Heart right ventricle (tissue), 16 donors: ENCODE measurements at regions not wholly inside any gene's neighbourhood (a gene's known extent, or its start where the extent isn't known, plus 50 kb on each side); places are given as distances from the start of the nearest gene placed in this dataset.

Source experiments
- ATAC-seq, 8 donors: fragments of 200-7000 bp; cut with Tn5 transposase; one replicate each; pipeline ENCODE4 v1.9.1; 2020; ENCODE audit warnings: mild to moderate bottlenecking in 8 of 8, moderate library complexity in 8 of 8, moderate number of reproducible peaks in 1 of 8
- DNase-seq, 2 donors: peaks; one replicate each; pipeline ENCODE4 v3.0.0-alpha.2; 2020
- H3K27ac ChIP-seq, 10 donors: fragments of 200-600 bp; sonication (generic) in 2 of 10; one replicate each; pipeline versions ENCODE4 v1.5.0 to v1.8.0; 2020 to 2022; ENCODE audit warnings: mild to moderate bottlenecking in 3 of 10
- H3K27me3 ChIP-seq, 7 donors: fragments of 200-600 bp; one replicate each; pipeline ENCODE4 v1.8.0; 2021 to 2022; ENCODE audit warnings: mild to moderate bottlenecking in 2 of 7
- H3K36me3 ChIP-seq, 9 donors: fragments of 200-600 bp; sonication (generic) in 1 of 9; one replicate each; pipeline versions ENCODE4 v1.5.0 to v1.8.0; 2020 to 2022; ENCODE audit warnings: mild to moderate bottlenecking in 2 of 9
- H3K4me1 ChIP-seq, 9 donors: fragments of 200-600 bp; sonication (generic) in 1 of 9; one replicate each; pipeline versions ENCODE4 v1.5.0 to v1.8.0; 2020 to 2022; ENCODE audit warnings: mild to moderate bottlenecking in 4 of 9
- H3K4me3 ChIP-seq, 10 donors: fragments of 200-600 bp; sonication (generic) in 2 of 10; one replicate each; pipeline versions ENCODE4 v1.5.0 to v1.8.0; 2020 to 2022; ENCODE audit warnings: mild to moderate bottlenecking in 7 of 10, moderate library complexity in 2 of 10
- H3K9me3 ChIP-seq, 11 donors: fragments of 200-600 bp in 10 of 11; sonication (generic) in 2 of 11; one replicate each; pipeline versions ENCODE4 v1.5.0 to v1.8.0; 2013 to 2022; ENCODE audit warnings: mild to moderate bottlenecking in 2 of 11, control low read depth in 1 of 11, moderate library complexity in 1 of 11
- WGBS, 2 donors: extraction: QIAGEN DNeasy Blood & Tissue Kit; methylation state at CpG; one replicate each; pipeline ENCODE4 v1.1.7; 2013; ENCODE audit warnings: inconsistent platforms in 1 of 2; 5-methylcytosine and 5-hydroxymethylcytosine counted together
- intact Hi-C, 10 donors: fragments of 100-400 bp; cut with DNase I; formaldehyde crosslinking; loops; one replicate each; pipeline versions ENCODE4 v1.11.1 to v1.14.2; 2022
- TF ChIP-seq, protein P1 (sequence below), 9 donors: fragments of 200-600 bp; sonication (generic) in 2 of 9; IDR thresholded peaks; one replicate each; pipeline versions ENCODE4 v1.5.0 to v1.8.0; 2021 to 2022; ENCODE audit warnings: antibody characterized with exemption in 9 of 9, mild to moderate bottlenecking in 5 of 9, moderate library complexity in 1 of 9
- donor health status: Arrhythmogenic right ventricular cardiomyopathy.
- donor health status: ischemic (EF 13 %, LVEDD 7.1; RV severe dilation, severe dysfunction).
- donor health status: healthy with polysubstance abuse.
- donor health status: DM: no; HTN: yes; CAD: no.
- donor health status: DM: no; HTN: no; CAD: no.
- donor health status: ischemic (EF 25% LVEDD 6.9; RV normal size, moderate dysfunction).
- donor health status: ischemic (EF 25% LVEDD 5.7; RV mildly dilated, moderate dysfunction).
- donor health status: healthy.
- donor health status: DM: yes; HTN: yes; CAD: no.
- donor health status: Ischemic cardiomyopathy.
- donor health status: ischemic (EF 35%, LVEDD 5.7; RV mildly dilated, moderate dysfunction).
- donor health status: nonischemic (EF 11% LVEDD 7.7; RV severe dilation, severe dysfunction).
- donor health status: DM: yes; HTN: yes; CAD: no.
- donor health status: PGD.
- donor health status: ischemic (EF 29% LVEDD 5.4; RV normal size, mild dysfunction).
- donor health status: nonischemic (EF 23%, LVEDD 6.1; RV moderate dilation, normal function).

DNA sequence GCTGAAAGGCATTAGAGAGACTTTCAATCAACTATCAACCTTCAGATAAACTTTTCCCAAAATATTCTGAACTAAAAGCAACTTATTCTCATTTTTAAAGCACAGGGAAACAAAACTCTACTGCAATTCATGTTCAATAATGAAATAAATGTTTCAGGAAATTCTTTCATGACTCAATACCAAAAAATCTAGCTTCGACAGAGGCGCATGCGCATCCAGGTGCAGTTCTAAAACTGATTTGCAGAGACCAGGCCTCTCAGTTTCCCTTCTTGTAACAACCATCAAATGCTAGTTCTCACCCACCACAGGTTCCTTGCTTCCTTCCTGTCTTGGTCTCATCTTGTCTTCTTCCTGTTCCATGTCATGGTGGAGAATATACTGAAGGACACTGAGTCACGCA is 55.3 kb upstream of the NRBF2 start:
- peaks cover 0 to 8% (median 0%) of the 10 kb centered on the region in 7 donors for H3K27me3 ChIP-seq
- intact Hi-C loops, result no loop called here
- WGBS, 2 donors, result 91 to 92% methylated on average over 4 of the region's 4 CpGs
- H3K27ac ChIP-seq, result no peak overlapping the region
- DNase-seq (no peak), ATAC-seq (no peak)
- H3K36me3 ChIP-seq, result no peaks in the 10 kb centered on the region
- H3K4me3 ChIP-seq, result no peak overlapping the region
- TF ChIP-seq, protein P1, sequence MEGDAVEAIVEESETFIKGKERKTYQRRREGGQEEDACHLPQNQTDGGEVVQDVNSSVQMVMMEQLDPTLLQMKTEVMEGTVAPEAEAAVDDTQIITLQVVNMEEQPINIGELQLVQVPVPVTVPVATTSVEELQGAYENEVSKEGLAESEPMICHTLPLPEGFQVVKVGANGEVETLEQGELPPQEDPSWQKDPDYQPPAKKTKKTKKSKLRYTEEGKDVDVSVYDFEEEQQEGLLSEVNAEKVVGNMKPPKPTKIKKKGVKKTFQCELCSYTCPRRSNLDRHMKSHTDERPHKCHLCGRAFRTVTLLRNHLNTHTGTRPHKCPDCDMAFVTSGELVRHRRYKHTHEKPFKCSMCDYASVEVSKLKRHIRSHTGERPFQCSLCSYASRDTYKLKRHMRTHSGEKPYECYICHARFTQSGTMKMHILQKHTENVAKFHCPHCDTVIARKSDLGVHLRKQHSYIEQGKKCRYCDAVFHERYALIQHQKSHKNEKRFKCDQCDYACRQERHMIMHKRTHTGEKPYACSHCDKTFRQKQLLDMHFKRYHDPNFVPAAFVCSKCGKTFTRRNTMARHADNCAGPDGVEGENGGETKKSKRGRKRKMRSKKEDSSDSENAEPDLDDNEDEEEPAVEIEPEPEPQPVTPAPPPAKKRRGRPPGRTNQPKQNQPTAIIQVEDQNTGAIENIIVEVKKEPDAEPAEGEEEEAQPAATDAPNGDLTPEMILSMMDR (IDR thresholded peaks at IDR 0.05), result no peak
- no peaks in the 10 kb centered on the region for H3K9me3 ChIP-seq
- H3K4me1 ChIP-seq, result no peaks in the 10 kb centered on the region

DNA sequence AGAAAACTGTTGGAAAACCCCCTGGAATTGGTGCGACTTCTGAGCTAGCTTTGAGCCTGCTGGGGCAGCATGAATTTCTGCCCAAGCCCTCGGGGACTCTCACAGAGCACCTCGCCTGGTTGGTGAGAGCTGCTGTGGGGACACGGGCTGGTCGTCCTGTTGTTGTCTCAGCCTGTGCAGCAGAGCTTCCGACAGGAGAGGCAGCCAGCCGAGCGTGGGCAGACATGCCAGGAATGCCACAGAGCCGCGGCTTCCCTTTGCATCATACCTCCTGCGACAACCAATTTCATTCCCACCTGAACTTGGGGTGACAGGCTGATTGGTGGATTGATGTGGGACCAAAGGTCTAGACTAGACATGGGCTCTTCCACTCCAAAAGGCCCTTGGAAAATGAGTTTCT is 60.2 kb upstream of the NRBF2 start:
- WGBS, 2 donors, result 73 to 78% methylated on average over 11 of the region's 11 CpGs

DNA sequence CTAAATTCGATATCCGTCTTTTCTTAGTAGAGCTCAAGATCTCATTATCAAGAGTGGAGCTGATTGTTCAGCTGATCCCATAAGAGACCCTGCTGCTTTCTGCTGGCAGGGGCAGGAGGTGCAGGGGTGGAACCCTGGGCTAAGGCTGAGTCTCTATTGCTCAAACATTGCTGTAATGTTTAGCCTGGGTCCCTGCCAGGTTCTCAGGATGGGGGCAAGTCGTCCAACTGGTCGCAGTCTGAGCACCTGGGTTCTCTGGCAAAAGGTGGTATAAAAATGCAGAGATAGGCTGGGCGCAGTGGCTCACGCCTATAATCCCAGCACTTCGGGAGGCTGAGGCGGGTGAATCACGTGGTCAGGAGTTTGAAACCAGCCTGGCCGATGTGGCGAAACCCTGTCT is 62.0 kb upstream of the NRBF2 start:
- no peak for DNase-seq
- no peaks in the 10 kb centered on the region for H3K9me3 ChIP-seq
- no peak for ATAC-seq
- H3K4me3 ChIP-seq, result no peak overlapping the region
- H3K27me3 ChIP-seq, result peaks cover 0 to 51% (median 12%) of the 10 kb centered on the region in 7 donors
- H3K27ac ChIP-seq, result no peak overlapping the region
- intact Hi-C loops, result no loop called here
- TF ChIP-seq, protein P1 (IDR thresholded peaks at IDR 0.05), result no peak
- H3K36me3 ChIP-seq, result no peaks in the 10 kb centered on the region
- WGBS, 2 donors, result 84 to 89% methylated on average over 11 of the region's 11 CpGs
- H3K4me1 ChIP-seq, result no peaks in the 10 kb centered on the region

More for the DNA sequence above, 60.2 kb upstream of the NRBF2 start:
- no peaks in the 10 kb centered on the region for H3K9me3 ChIP-seq
- H3K27me3 ChIP-seq, result peaks cover 0 to 38% (median 9%) of the 10 kb centered on the region in 7 donors
- TF ChIP-seq, protein P1 (IDR thresholded peaks at IDR 0.05), result no peak
- DNase-seq, result no peak
- ATAC-seq, result no peak
- H3K4me3 ChIP-seq, result no peak overlapping the region
- no peaks in the 10 kb centered on the region for H3K36me3 ChIP-seq
- no peaks in the 10 kb centered on the region for H3K4me1 ChIP-seq
- intact Hi-C loops, result no loop called here
- no peak overlapping the region for H3K27ac ChIP-seq

DNA sequence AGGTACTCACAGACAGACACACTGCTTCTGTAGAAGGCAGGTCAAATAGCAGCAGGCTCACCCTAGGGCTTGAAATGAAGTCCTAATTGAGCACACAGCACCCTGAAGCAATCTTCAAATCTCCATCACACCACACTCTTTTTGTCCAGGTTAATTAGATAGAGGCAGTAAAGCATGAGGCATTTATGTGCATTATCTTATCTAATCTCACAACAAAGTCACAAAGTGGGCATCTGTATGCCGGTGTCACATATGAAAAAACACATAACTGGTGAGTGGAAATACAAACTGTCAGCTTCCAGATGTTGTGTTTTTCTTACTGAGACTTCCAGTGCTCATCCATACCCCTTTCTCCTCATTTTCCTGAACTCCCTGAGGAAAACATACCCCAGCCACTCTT is 63.8 kb upstream of the NRBF2 start:
- intact Hi-C loops, result loop anchor here in 1 of 10 donors (10.0 kb wide), 1 partner anchor 245 kb away; no protein-coding TSS in a partner anchor
- TF ChIP-seq, protein P1 (IDR thresholded peaks at IDR 0.05), result no peak
- ATAC-seq (no peak), DNase-seq (no peak)
- Histone ChIP-seq H3K9me3 (no peaks in the 10 kb centered on the region), H3K27me3 (peaks cover 0 to 60% (median 12%) of the 10 kb centered on the region in 7 donors), H3K4me1 (peaks cover 0 to 4% (median 0%) of the 10 kb centered on the region in 9 donors), H3K36me3 (no peaks in the 10 kb centered on the region), H3K27ac (no peak overlapping the region), H3K4me3 (no peak overlapping the region)
- 56 to 60% methylated on average over 1 of the region's 1 CpG for WGBS, 2 donors
